HEK293T (cell line): ENCODE measurements at regions not wholly inside any gene's neighbourhood (a gene's known extent, or its start where the extent isn't known, plus 50 kb on each side); places are given as distances from the start of the nearest gene placed in this dataset.

ENCODE experiments used
- CTCF ChIA-PET: fragments of 350-600 bp; formaldehyde crosslinking; extraction: SDS; loops from one replicate; lab custom pipeline; 2021; ENCODE audit warnings: antibody characterized with exemption, inconsistent platforms; lab: Yijun Ruan, JAX
- POLR2A ChIA-PET: fragments of 350-600 bp; formaldehyde crosslinking; extraction: SDS; loops from one replicate; lab custom pipeline; 2020; ENCODE audit warnings: antibody characterized with exemption, inconsistent platforms; lab: Yijun Ruan, JAX
- DNase-seq: peaks from one replicate; pipeline ENCODE4 v3.0.0; 2012; ENCODE audit warnings: mixed read lengths; ENCODE audit errors: extremely low spot score
- ARNT ChIP-seq: fragments of 450-650 bp; IDR thresholded peaks from 2 replicates; pipeline ENCODE4 v1.6.1; 2017; ENCODE audit warnings: mild to moderate bottlenecking
- BHLHE40 ChIP-seq: fragments of 450-650 bp; IDR thresholded peaks from 2 replicates; pipeline ENCODE4 v1.6.1; 2016; ENCODE audit warnings: mild to moderate bottlenecking, moderate library complexity, borderline replicate concordance
- CTBP1 ChIP-seq: fragments of 450-650 bp; IDR thresholded peaks from 2 replicates; pipeline ENCODE4 v1.6.1; 2016; ENCODE audit warnings: borderline replicate concordance
- ELF4 ChIP-seq: fragments of 450-650 bp; IDR thresholded peaks from 2 replicates; pipeline ENCODE4 v1.6.1; 2017; ENCODE audit warnings: antibody characterized with exemption
- FOXA1 ChIP-seq: fragments of 450-650 bp; IDR thresholded peaks from 2 replicates; pipeline ENCODE4 v1.6.1; 2016; ENCODE audit warnings: mild to moderate bottlenecking
- FOXK2 ChIP-seq: fragments of 450-650 bp; IDR thresholded peaks from 2 replicates; pipeline ENCODE4 v1.6.1; 2016; ENCODE audit warnings: mild to moderate bottlenecking
- FOXM1 ChIP-seq: fragments of 450-650 bp; IDR thresholded peaks from 2 replicates; pipeline ENCODE4 v1.6.1; 2017; ENCODE audit warnings: mild to moderate bottlenecking, borderline replicate concordance
- HDGF ChIP-seq: fragments of 450-650 bp; IDR thresholded peaks from 2 replicates; pipeline ENCODE4 v1.6.1; 2017; ENCODE audit warnings: antibody characterized with exemption, borderline replicate concordance
- L3MBTL2 ChIP-seq: fragments of 450-650 bp; conservative IDR thresholded peaks from 2 replicates; pipeline ENCODE4 v1.6.1; 2016; ENCODE audit warnings: mild to moderate bottlenecking
- LEF1 ChIP-seq: fragments of 450-650 bp; IDR thresholded peaks from 2 replicates; pipeline ENCODE4 v1.6.1; 2017; ENCODE audit warnings: mild to moderate bottlenecking, borderline replicate concordance
- NFRKB ChIP-seq: fragments of 450-650 bp; IDR thresholded peaks from 2 replicates; pipeline ENCODE4 v1.6.1; 2016; ENCODE audit warnings: mild to moderate bottlenecking, moderate library complexity
- PKNOX1 ChIP-seq: fragments of 450-650 bp; IDR thresholded peaks from 2 replicates; pipeline ENCODE4 v1.6.1; 2016
- SP1 ChIP-seq: fragments of 450-650 bp; IDR thresholded peaks from 2 replicates; pipeline ENCODE4 v1.6.1; 2017
- SUZ12 ChIP-seq: fragments of 450-650 bp; IDR thresholded peaks from 2 replicates; pipeline ENCODE4 v1.6.1; 2016; ENCODE audit warnings: mild to moderate bottlenecking
- TARDBP ChIP-seq: fragments of 450-650 bp; IDR thresholded peaks from 2 replicates; pipeline ENCODE4 v1.6.1; 2016
- ZNF384 ChIP-seq: fragments of 450-650 bp; IDR thresholded peaks from 2 replicates; pipeline ENCODE4 v1.6.1; 2016

- TF ChIP-seq BHLHE40 (no peak), FOXM1 (no peak), L3MBTL2 (no peak), TARDBP (no peak), SP1 (no peak), FOXA1 (no peak), NFRKB (no peak), ELF4 (no peak), PKNOX1 (no peak), SUZ12 (no peak), ZNF384 (no peak), CTBP1 (no peak), ARNT (no peak), HDGF (no peak), LEF1 (no peak), FOXK2 (no peak)
- POLR2A ChIA-PET: no interaction called here
- DNase-seq: no peak
- CTCF ChIA-PET: no interaction called here
Measured at GRCh38 chr2:6557737-6558136, 308.0 kb downstream of the CMPK2 start.

- DNase-seq: no peak
- CTCF ChIA-PET: no interaction called here
- TF ChIP-seq NFRKB (no peak), HDGF (no peak), ELF4 (no peak), FOXA1 (no peak), CTBP1 (no peak), ARNT (no peak), ZNF384 (no peak), FOXK2 (no peak), SUZ12 (no peak), BHLHE40 (no peak), TARDBP (no peak), PKNOX1 (no peak), LEF1 (no peak)
- POLR2A ChIA-PET: no interaction called here
Measured at GRCh38 chr2:6562771-6563170, 302.9 kb downstream of the CMPK2 start.

GRCh38 chr2:6564326-6564725, 301.4 kb downstream of the CMPK2 start:
- CTCF ChIA-PET: no interaction called here

GRCh38 chr2:6574121-6574520, 291.6 kb downstream of the CMPK2 start:
- TF ChIP-seq BHLHE40: no peak
- TF ChIP-seq ELF4: no peak
- TF ChIP-seq TARDBP: no peak
- TF ChIP-seq LEF1: no peak
- no peak for TF ChIP-seq FOXA1
- no peak for TF ChIP-seq PKNOX1
- no peak for TF ChIP-seq ZNF384
- TF ChIP-seq ARNT: no peak
- TF ChIP-seq L3MBTL2: no peak
- no peak for TF ChIP-seq FOXK2
- TF ChIP-seq NFRKB: no peak
- TF ChIP-seq SUZ12: no peak
- POLR2A ChIA-PET: no interaction called here
- CTCF ChIA-PET: no interaction called here
- no peak for DNase-seq

More at GRCh38 chr2:6564326-6564725, 301.4 kb downstream of the CMPK2 start:
- no peak for TF ChIP-seq NFRKB
- TF ChIP-seq SUZ12: no peak
- no peak for TF ChIP-seq ARNT
- no peak for TF ChIP-seq CTBP1
- no peak for TF ChIP-seq HDGF
- TF ChIP-seq TARDBP: no peak
- no peak for TF ChIP-seq LEF1
- no peak for TF ChIP-seq ELF4
- no peak for TF ChIP-seq SP1
- no peak for TF ChIP-seq ZNF384
- no peak for TF ChIP-seq L3MBTL2
- TF ChIP-seq PKNOX1: no peak
- no peak for TF ChIP-seq FOXA1
- TF ChIP-seq FOXM1: no peak
- TF ChIP-seq BHLHE40: no peak
- TF ChIP-seq FOXK2: no peak
- POLR2A ChIA-PET: no interaction called here
- DNase-seq: no peak

- DNase-seq: no peak
- TF ChIP-seq CTBP1 (no peak), SUZ12 (no peak)
- CTCF ChIA-PET: no interaction called here
- POLR2A ChIA-PET: no interaction called here
Measured at GRCh38 chr2:6576302-6576701, 289.4 kb downstream of the CMPK2 start.

GRCh38 chr2:6577960-6578359, 287.7 kb downstream of the CMPK2 start:
- ChIA-PET POLR2A (no interaction called here), CTCF (no interaction called here)

More at GRCh38 chr2:6577960-6578359, 287.7 kb downstream of the CMPK2 start:
- TF ChIP-seq HDGF (no peak), PKNOX1 (no peak), TARDBP (no peak), ARNT (no peak), NFRKB (no peak), CTBP1 (no peak), ELF4 (no peak), SUZ12 (no peak), FOXK2 (no peak), FOXM1 (no peak), SP1 (no peak), LEF1 (no peak)
- DNase-seq: no peak
